PC-9 (cell line): ENCODE measurements at regions not wholly inside any gene's neighbourhood (a gene's known extent, or its start where the extent isn't known, plus 50 kb on each side); places are given as distances from the start of the nearest gene placed in this dataset.

Source experiments
- CTCF ChIP-seq: fragments of 200-600 bp; sonication (generic); conservative IDR thresholded peaks from 2 replicates; pipeline ENCODE4 v1.6.1; 2017; ENCODE audit warnings: mixed run types, antibody characterized with exemption, mild to moderate bottlenecking, moderate library complexity
- EZH2 ChIP-seq: fragments of 200-600 bp; sonication (generic); IDR thresholded peaks from 2 replicates; pipeline ENCODE4 v1.8.0; 2017; ENCODE audit warnings: antibody characterized with exemption, low read depth

- no peak for TF ChIP-seq CTCF
- no peak for TF ChIP-seq EZH2
Observed at GRCh38 chr12:19998411-19998810, 369.9 kb upstream of the PDE3A start.
